ENCODE measurements at regions not wholly inside any gene's neighbourhood (a gene's known extent, or its start where the extent isn't known, plus 50 kb on each side); places are given as distances from the start of the nearest gene placed in this dataset.

DNA sequence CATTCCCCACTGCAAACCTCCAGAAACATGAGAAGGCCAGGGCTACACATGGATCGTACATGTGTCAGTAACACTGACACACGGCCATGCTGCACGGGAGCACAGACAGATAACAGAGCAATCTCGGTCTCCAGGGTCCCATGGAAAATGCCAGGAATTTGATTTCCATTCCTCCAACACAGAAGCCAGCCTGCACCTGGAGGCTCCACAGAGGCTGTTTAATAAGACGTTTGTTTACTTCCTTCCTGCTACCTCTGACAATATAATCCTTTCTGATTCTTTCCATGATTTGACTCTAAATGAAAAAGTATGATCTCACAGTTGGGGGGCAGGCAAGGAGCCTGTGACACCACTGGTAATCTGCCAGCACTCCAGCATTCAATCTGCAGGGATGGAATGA lies 210.9 kb upstream of the DDX18 start:
- no peak for TF ChIP-seq SP1 (IDR thresholded peaks at IDR 0.05)
- no peak for TF ChIP-seq FOXA1 (IDR thresholded peaks at IDR 0.05)
- TF ChIP-seq BHLHE40 (IDR thresholded peaks at IDR 0.05; ENCODE audit: borderline replicate concordance) = no peak
- no peak for TF ChIP-seq FOXK2 (IDR thresholded peaks at IDR 0.05)
- no peak for TF ChIP-seq SUZ12 (IDR thresholded peaks at IDR 0.05)
- TF ChIP-seq PKNOX1 (IDR thresholded peaks at IDR 0.05) = no peak
- no peak for TF ChIP-seq ELF4 (IDR thresholded peaks at IDR 0.05)
- no peak for TF ChIP-seq HDGF (IDR thresholded peaks at IDR 0.05; ENCODE audit: borderline replicate concordance)
- no peak for TF ChIP-seq LEF1 (IDR thresholded peaks at IDR 0.05; ENCODE audit: borderline replicate concordance)
- TF ChIP-seq TARDBP (IDR thresholded peaks at IDR 0.05) = no peak

Measured in HEK293T (cell line).